Lung (tissue), 11 donors: ENCODE measurements at regions not wholly inside any gene's neighbourhood (a gene's known extent, or its start where the extent isn't known, plus 50 kb on each side); places are given as distances from the start of the nearest gene placed in this dataset.

ENCODE experiments used
- ATAC-seq: fragments of 200-7000 bp; cut with Tn5 transposase; one replicate; pipeline ENCODE4 v1.9.1; 2020; ENCODE audit warnings: moderate number of reproducible peaks; ENCODE audit not compliant: insufficient read depth, low FRiP score
- DNase-seq, 3 donors: peaks; one replicate each; pipeline ENCODE4 v3.0.0-alpha.2; 2013 to 2017
- H3K27ac ChIP-seq, 2 donors: one replicate each; pipeline ENCODE4 v1.5.1; 2013; ENCODE audit warnings: mild to moderate bottlenecking in 2 of 2, moderate library complexity in 2 of 2, control low read depth in 1 of 2, inconsistent platforms in 1 of 2, low read depth in 1 of 2, low read length in 1 of 2
- H3K27me3 ChIP-seq, 3 donors: one replicate each; pipeline ENCODE4 v1.5.1; 2013; ENCODE audit warnings: low read length in 2 of 3; ENCODE audit not compliant: control insufficient read depth in 3 of 3, insufficient read depth in 3 of 3
- H3K36me3 ChIP-seq, 4 donors: one replicate each; pipeline ENCODE4 v1.5.1; 2013; ENCODE audit warnings: low read length in 4 of 4, mild to moderate bottlenecking in 1 of 4, moderate library complexity in 1 of 4; ENCODE audit not compliant: control insufficient read depth in 4 of 4, insufficient read depth in 4 of 4
- H3K4me1 ChIP-seq, 5 donors: one replicate each; pipeline ENCODE4 v1.5.1; 2013; ENCODE audit warnings: low read length in 5 of 5, mild to moderate bottlenecking in 2 of 5, moderate library complexity in 1 of 5; ENCODE audit not compliant: control insufficient read depth in 5 of 5, insufficient read depth in 5 of 5
- H3K4me3 ChIP-seq: one replicate; pipeline ENCODE4 v1.5.1; 2013; ENCODE audit warnings: mild to moderate bottlenecking, control low read depth, moderate library complexity
- H3K9ac ChIP-seq, 2 donors: one replicate each; pipeline ENCODE4 v1.5.1; 2013; ENCODE audit warnings: low read length in 2 of 2, control low read depth in 1 of 2; ENCODE audit not compliant: insufficient read depth in 1 of 2
- H3K9me3 ChIP-seq, 4 donors: one replicate each; pipeline ENCODE4 v1.5.1; 2013; ENCODE audit warnings: low read length in 3 of 4, mild to moderate bottlenecking in 1 of 4, moderate library complexity in 1 of 4; ENCODE audit not compliant: control insufficient read depth in 4 of 4, insufficient read depth in 3 of 4
- CTCF ChIP-seq: IDR thresholded peaks from 2 replicates; pipeline ENCODE4 v1.5.1; 2012; ENCODE audit warnings: mild to moderate bottlenecking; ENCODE audit errors: control extremely low read depth, extremely low read depth
- WGBS, 2 donors: extraction: QIAGEN DNeasy Blood & Tissue Kit; methylation state at CpG; one replicate each; pipeline ENCODE4 v1.1.7; 2013; 5-methylcytosine and 5-hydroxymethylcytosine counted together
- donor health status: control.
- donor health status: control.
- donor health status: Bipolar disorder and iron deficiency.
- donor health status: healthy.
- donor health status: DM: yes; HTN: yes; CAD: no.

- H3K4me3 ChIP-seq, result no peak overlapping the region
- H3K36me3 ChIP-seq, result no peaks in the 10 kb centered on the region
- TF ChIP-seq CTCF, result no peak
- DNase-seq (no peak), ATAC-seq (no peak)
- H3K27ac ChIP-seq, result no peak overlapping the region
- peaks cover 0 to 12% (median 0%) of the 10 kb centered on the region in 5 donors for H3K4me1 ChIP-seq
- H3K9ac ChIP-seq, result no peak overlapping the region
- no peaks in the 10 kb centered on the region for H3K9me3 ChIP-seq
- 46 to 61% methylated on average over 3 of the region's 3 CpGs for WGBS, 2 donors
- no peaks in the 10 kb centered on the region for H3K27me3 ChIP-seq
Observed at GRCh38 chr10:53013201-53013810, 240.7 kb upstream of the MBL2 start.

- H3K27ac ChIP-seq, result no peak overlapping the region
- no peaks in the 10 kb centered on the region for H3K36me3 ChIP-seq
- no peak overlapping the region for H3K9ac ChIP-seq
- WGBS, 2 donors, result 51 to 69% methylated on average over 4 of the region's 4 CpGs
- no peaks in the 10 kb centered on the region for H3K9me3 ChIP-seq
- H3K4me3 ChIP-seq, result no peak overlapping the region
- H3K4me1 ChIP-seq, result peaks cover 0 to 12% (median 0%) of the 10 kb centered on the region in 5 donors
- TF ChIP-seq CTCF, result no peak
- ATAC-seq (no peak), DNase-seq (peak in 2 of 3 donors; percentile 64 to 69)
- H3K27me3 ChIP-seq, result no peaks in the 10 kb centered on the region
Observed at GRCh38 chr10:53009961-53010907, 237.7 kb upstream of the MBL2 start.

GRCh38 chr10:53007527-53007842 lies 234.9 kb upstream of the MBL2 start:
- no peaks in the 10 kb centered on the region for H3K27me3 ChIP-seq
- ATAC-seq (no peak), DNase-seq (no peak)
- H3K4me3 ChIP-seq, result no peak overlapping the region
- 78 to 89% methylated on average over 1 of the region's 1 CpG for WGBS, 2 donors
- no peak for TF ChIP-seq CTCF
- H3K9me3 ChIP-seq, result no peaks in the 10 kb centered on the region
- H3K27ac ChIP-seq, result no peak overlapping the region
- no peaks in the 10 kb centered on the region for H3K36me3 ChIP-seq
- H3K9ac ChIP-seq, result no peak overlapping the region
- peaks cover 0 to 12% (median 0%) of the 10 kb centered on the region in 5 donors for H3K4me1 ChIP-seq
